Stimulated activated CD4-positive, alpha-beta T cell treated with anti-CD3 and anti-CD28 coated beads, Interleukin-2, amount 100 ng/mL, for 24 hours (primary cell): ENCODE measurements at regions not wholly inside any gene's neighbourhood (a gene's known extent, or its start where the extent isn't known, plus 50 kb on each side); places are given as distances from the start of the nearest gene placed in this dataset.
"Not testable (repeated sequence)": the region's sequence is repeated elsewhere in the genome, so short reads cannot be mapped to it uniquely, and the experiment has no call there.

Source experiments
- DNase-seq, 2 donors: peaks; one replicate each; pipeline ENCODE4 v3.0.0-alpha.2; 2020

DNA sequence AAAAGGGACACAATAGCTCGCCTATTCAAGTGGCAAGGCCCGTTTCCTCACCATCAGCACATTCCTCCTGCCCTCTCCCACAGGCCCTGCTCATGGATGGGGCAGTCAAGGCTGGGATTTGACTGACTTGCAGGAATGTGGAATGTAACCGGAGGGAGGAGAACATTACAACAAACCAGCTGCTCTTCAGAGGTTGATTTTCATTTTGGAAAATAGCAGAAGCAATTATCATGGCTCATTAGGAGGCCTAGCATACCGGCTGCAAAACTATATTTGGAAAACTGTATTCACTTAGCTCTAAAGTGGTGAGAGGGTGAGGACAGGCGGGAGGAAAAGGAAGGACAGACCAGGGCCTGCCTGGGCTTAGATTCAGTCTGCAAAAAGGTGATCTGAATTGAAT, 283.7 kb downstream of the CD83 start:
- no peak for DNase-seq

DNA sequence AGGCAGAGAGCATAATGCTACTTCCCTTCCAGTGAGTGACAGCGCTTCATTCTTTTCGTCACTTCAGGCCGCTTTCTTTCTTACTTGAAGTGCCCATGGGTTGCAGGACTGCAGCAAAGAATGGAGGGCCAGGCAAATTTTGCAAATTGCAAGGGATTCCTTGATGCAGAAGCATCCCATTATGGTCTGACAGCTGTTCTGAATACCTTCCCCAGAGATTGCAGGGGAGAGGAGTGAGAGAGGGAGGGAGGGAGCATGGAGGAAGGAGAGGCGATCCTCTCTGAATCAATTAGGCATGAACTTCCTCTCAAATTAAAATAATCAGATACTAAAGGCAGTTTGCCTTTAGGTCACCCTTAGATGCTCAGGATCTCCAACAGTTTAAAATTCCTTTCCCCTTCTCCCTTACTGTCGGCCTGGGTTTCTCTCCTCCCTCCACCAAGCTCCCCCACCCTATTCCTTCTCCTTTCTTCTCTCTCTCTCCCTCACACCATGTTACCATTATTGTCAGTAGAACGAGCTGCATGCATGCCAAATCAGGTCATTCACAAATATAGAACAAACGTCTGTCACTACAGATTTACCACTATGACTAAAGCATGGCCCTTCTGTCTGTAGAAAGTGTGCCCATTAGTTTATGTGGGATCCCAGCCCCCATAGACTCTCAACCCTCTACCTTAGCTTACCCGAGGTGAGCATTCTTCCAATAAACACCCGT, 289.2 kb downstream of the CD83 start:
- no peak for DNase-seq

GRCh38 chr6:14408446-14408845, 290.9 kb downstream of the CD83 start:
- no peak for DNase-seq

GRCh38 chr6:14412026-14412425, 294.5 kb downstream of the CD83 start:
- no peak for DNase-seq

GRCh38 chr6:14415452-14415851, 297.9 kb downstream of the CD83 start:
- no peak for DNase-seq

GRCh38 chr6:14417377-14417776, 299.8 kb downstream of the CD83 start:
- no peak for DNase-seq

- not testable (repeated sequence) for DNase-seq
These were observed 301.7 kb downstream of the CD83 start for GRCh38 chr6:14419224-14419623.

GRCh38 chr6:14422061-14422460, 304.5 kb downstream of the CD83 start:
- no peak for DNase-seq

DNA sequence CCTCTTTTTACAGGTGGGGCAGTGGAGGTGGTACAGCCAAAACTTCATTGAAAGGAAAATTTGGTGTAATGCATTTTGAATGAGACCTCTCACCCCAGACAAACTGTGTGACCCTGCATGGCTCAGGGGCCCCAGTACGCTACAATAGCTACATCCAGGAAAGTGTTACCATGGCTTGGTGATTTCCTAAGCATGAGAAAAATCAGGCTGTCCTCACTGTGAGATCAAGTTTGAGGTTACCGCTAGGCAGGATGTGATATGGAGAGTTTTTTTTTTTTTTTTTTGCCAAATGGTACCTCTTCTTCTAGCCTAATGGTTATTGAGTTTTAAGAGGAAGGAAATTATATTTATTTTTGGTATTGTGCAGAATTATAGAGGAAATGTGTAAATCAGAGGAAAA, 305.3 kb downstream of the CD83 start:
- DNase-seq, result no peak

DNA sequence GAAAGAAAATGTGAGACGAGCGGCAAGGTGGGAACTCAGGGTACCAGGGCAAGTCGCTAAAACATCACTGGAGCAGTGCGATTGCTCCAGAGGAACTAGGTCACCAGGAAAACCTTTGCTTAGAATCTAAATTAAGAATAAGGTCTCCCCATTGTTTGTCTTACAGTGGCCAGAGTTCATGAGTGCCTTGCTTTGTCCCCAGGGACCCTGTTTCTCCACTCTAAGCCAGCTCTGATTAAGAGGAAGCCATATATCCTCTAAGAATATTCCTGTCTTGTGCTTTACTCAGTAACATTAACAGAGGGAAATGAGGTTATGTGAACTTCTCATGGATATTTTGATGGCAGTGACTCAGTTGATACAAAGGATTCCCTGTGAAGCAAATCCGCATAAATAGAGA, 305.8 kb downstream of the CD83 start:
- DNase-seq, result no peak

DNA sequence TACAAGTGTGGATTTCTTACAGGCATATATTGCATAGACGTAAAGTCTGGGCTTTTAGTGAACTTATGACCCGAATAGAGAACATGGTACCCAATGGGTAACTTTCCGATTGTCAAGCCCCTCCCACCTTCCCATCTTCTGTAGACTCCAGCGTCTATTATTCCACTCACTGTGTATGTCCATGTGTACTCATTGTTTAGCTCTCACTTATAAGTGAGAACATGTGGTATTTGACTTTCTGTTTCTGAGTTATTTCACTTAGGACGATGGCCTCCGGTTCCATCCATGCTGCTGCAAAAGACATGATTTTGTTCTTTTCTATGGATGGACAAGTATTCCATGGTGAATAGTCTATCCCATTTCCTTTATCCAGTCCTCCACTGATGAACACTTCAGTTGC, 306.4 kb downstream of the CD83 start:
- peak in 1 of 2 donors; percentile 11 for DNase-seq

- DNase-seq, result no peak
These were observed 308.2 kb downstream of the CD83 start for GRCh38 chr6:14425805-14426204.

- DNase-seq, result no peak
These were observed 308.7 kb downstream of the CD83 start for GRCh38 chr6:14426281-14426680.

DNA sequence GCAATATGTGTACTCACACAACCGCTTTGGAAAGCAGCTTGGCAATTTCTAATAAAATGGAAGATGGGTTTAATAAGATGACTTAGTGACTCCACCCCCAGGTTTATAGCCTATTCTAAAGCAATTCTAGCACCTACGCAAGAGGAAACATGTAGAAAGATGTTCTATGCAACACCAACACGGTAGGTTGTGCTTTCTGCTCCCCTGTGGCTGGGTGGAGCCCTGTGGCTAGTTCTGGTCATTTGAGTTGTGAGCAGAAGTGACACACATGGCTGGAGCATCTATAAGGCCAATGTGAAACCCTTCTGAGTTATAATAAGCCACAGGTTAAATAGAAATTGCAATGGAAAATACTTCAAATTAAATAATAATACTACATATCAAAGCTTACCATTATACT, 310.7 kb downstream of the CD83 start:
- no peak for DNase-seq

DNA sequence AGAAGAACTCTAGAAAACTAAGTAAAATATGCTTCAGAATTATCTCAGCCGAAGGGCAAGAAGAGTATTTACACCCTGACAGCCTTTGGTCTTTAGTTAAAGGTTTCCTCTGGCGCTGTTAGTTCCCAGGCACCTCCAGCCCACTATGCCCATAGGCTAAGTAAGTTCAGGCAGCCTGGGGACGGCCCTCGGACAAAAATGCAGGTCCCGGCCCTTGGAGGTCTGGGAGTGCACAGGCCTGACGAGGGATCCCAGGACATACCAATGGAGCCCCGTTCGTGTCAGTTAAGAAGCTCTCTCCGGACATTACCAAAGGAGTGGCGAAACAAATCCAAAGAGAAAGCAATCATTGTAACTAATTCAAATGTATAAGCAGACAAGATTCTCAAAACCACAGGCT, 311.8 kb downstream of the CD83 start:
- DNase-seq, result no peak

GRCh38 chr6:14430218-14430617, 312.6 kb downstream of the CD83 start:
- DNase-seq, result no peak

DNA sequence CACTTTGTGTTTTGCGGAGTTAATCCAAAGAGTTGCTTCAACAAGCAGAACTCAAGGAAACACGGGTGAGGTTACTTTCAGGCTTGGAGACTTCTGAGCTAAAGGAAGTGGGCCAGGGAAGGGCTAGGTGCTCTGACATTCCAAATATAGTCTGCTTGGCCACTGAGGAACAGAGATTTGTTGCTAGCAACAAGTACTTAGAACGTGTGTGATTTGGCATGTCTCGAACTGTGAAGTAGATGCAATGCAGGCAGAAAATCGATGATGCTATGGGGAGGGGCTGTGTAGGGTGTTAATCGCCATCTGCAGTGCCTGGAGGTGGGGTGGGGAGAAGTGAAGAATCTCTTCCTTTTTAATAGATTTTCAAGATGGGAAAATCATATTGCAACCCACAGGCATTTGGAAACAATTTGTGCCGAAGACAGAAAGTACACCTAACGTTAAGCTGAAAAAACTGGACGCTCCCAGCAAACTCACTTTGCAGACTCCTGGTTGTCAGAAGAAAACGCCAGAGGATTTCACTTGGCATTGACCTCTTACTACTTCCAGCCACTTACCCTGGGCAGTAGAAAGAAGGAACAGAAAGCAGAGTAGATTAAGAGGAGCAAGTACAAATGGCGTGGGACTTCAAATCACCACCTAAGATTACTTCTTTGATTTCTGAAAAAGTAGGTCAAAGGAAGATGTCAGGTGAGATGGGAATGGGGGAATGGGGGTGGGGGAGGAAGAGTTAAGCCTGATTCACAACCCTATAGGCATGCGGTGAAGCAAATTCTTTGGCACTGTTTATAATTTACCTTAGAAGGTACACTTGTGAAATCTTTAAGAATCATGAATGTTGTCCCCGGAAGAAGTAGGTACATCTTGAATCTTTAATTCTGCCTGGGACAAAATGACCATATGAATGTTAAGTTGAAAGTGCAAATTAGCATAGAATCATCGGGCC, 314.1 kb downstream of the CD83 start:
- DNase-seq, result no peak

GRCh38 chr6:14434916-14435690, 317.5 kb downstream of the CD83 start:
- DNase-seq, result no peak

- DNase-seq, result no peak
These were observed 319.1 kb downstream of the CD83 start for GRCh38 chr6:14436592-14437132.

GRCh38 chr6:14439419-14439818, 321.8 kb downstream of the CD83 start:
- DNase-seq, result no peak

- DNase-seq, result no peak
These were observed 322.8 kb downstream of the CD83 start for GRCh38 chr6:14440215-14440910.
